Activated naive CD4-positive, alpha-beta T cell treated with anti-CD3 and anti-CD28 coated beads, Interleukin-2, amount 50 U/mL, for 72 hours (primary cell): ENCODE measurements at regions not wholly inside any gene's neighbourhood (a gene's known extent, or its start where the extent isn't known, plus 50 kb on each side); places are given as distances from the start of the nearest gene placed in this dataset.
A peak's percentile ranks its signal among the peaks of the same experiment; 100 is the strongest.
"Not testable (repeated sequence)": the region's sequence is repeated elsewhere in the genome, so short reads cannot be mapped to it uniquely, and the experiment has no call there.

Source experiments
- ATAC-seq, 2 donors: fragments of 150-1000 bp; cut with Tn5 transposase; 2 replicates each; pipeline ENCODE4 v1.10.0; 2021; ENCODE audit warnings: mild to moderate bottlenecking in 2 of 2, moderate library complexity in 2 of 2
- DNase-seq, 2 donors: peaks; one replicate each; pipeline ENCODE4 v3.0.0; 2021 to 2022; ENCODE audit warnings: low spot score in 2 of 2
- H3K27ac Mint-ChIP-seq, 2 donors: one replicate each; pipeline ENCODE4 v1.8.0; 2022; ENCODE audit warnings: mild to moderate bottlenecking in 2 of 2, mixed read lengths in 2 of 2
- H3K36me3 Mint-ChIP-seq, 2 donors: one replicate each; pipeline ENCODE4 v1.8.0; 2022; ENCODE audit warnings: mixed read lengths in 2 of 2
- H3K9me3 Mint-ChIP-seq, 2 donors: one replicate each; pipeline ENCODE4 v1.8.0; 2022; ENCODE audit warnings: mixed read lengths in 2 of 2

DNA sequence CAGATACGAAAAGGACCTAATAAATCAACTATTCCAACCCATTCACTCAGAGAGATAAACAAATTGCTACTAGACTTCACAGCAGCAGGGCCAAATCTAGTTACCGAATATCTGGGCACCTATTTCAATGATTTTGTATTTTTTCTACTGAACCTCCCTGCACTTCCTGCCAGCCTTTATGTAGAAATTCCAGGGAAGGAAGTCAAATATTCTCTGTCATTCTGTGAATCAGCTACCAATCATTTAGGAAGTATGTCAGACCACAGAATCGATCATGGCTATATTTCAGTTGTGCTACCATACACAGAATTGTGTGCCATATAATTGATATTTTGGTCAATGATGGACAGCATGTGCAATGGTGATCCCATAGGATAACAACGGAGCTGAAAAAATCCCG lies 109.6 kb upstream of the SPOPL start:
- ATAC-seq (no peak), DNase-seq (no peak)
- Mint-ChIP-seq H3K27ac (no peak overlapping the region), H3K36me3 (peaks cover 0 to 2% of the 10 kb centered on the region in 2 donors), H3K9me3 (peaks cover 0 to 5% of the 10 kb centered on the region in 2 donors)

- peaks cover 8 to 14% of the 10 kb centered on the region in 2 donors for H3K36me3 Mint-ChIP-seq
- no peak overlapping the region for H3K27ac Mint-ChIP-seq
- ATAC-seq (peak in 1 of 2 donors; percentile 37), DNase-seq (no peak)
- peaks cover 6 to 16% of the 10 kb centered on the region in 2 donors for H3K9me3 Mint-ChIP-seq
Measured at GRCh38 chr2:138395565-138396306, 105.8 kb upstream of the SPOPL start.

DNA sequence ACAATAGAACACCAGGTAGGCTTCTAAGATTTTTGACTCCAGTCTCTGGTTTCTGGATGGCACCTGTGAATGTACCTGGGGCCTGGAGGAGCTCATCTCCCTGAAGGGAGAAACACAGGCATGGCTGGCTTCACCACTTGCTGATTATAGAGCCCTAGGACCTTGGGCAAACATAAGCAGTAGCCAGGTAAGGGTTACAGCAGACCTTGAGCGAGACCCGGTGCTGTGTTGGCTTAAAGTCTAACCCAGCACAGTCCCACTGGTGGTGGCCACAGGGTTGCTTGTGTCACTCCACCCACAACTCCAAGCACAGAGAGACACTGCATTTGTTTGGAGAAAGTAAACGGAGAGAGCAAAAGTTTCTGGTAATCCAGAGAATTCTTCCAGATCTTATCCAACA lies 104.7 kb upstream of the SPOPL start:
- H3K36me3 Mint-ChIP-seq = peaks cover 8 to 14% of the 10 kb centered on the region in 2 donors
- DNase-seq (no peak), ATAC-seq (no peak)
- H3K27ac Mint-ChIP-seq = no peak overlapping the region
- peaks cover 15 to 24% of the 10 kb centered on the region in 2 donors for H3K9me3 Mint-ChIP-seq

GRCh38 chr2:138403431-138403927 lies 98.1 kb upstream of the SPOPL start:
- ATAC-seq (no peak), DNase-seq (no peak)
- H3K9me3 Mint-ChIP-seq = peaks cover 15 to 17% of the 10 kb centered on the region in 2 donors

DNA sequence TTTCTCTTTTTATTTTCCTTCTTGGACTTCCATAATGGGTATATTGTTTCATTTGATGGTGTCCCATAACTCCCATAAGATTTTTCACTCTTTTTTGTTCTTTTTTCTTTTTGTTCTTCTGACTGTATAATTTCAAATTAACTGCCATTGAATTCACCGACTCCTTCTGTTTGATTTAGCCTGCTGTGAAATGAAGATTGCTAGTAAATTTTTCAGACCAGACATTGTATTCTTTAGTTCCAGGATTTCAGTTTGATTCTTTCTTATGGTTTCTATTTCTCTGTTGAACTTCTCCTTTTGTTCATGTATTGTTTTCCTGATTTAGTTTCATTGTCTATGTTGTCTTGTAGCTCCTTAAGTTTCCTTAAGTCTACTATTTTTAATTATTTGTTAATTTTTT lies 87.6 kb upstream of the SPOPL start:
- Mint-ChIP-seq H3K9me3 (peaks cover 13 to 23% of the 10 kb centered on the region in 2 donors), H3K27ac (no peak overlapping the region), H3K36me3 (peaks cover 21 to 27% of the 10 kb centered on the region in 2 donors)
- ATAC-seq (no peak), DNase-seq (no peak)

More at GRCh38 chr2:138403431-138403927, 98.1 kb upstream of the SPOPL start:
- H3K36me3 Mint-ChIP-seq = peaks cover 0 to 4% of the 10 kb centered on the region in 2 donors
- H3K27ac Mint-ChIP-seq = no peak overlapping the region

GRCh38 chr2:138415985-138416384 lies 85.6 kb upstream of the SPOPL start:
- ATAC-seq = no peak
- H3K36me3 Mint-ChIP-seq = peaks cover 21 to 27% of the 10 kb centered on the region in 2 donors

DNA sequence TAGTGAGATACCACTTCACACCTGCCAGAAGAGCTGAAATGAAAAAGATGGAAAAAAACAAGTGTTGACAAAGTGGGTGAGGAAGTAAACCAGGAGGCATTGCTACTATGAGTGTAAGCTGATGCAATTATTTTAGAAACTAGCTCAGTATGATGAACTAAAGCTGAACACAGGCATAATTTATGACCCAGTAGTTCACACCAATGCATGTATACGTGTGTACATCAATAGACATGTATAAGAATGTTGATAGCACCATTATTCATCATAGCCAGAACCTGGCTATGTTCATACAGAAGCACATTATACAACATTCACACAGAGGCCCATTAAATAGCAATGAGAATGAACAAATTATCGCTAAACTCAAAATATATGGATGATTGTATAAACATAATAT lies 83.1 kb upstream of the SPOPL start:
- ATAC-seq (no peak), DNase-seq (no peak)
- H3K27ac Mint-ChIP-seq = no peak overlapping the region
- H3K9me3 Mint-ChIP-seq = peaks cover 7 to 8% of the 10 kb centered on the region in 2 donors
- peaks cover 9 to 11% of the 10 kb centered on the region in 2 donors for H3K36me3 Mint-ChIP-seq

More at GRCh38 chr2:138415985-138416384, 85.6 kb upstream of the SPOPL start:
- DNase-seq = no peak
- Mint-ChIP-seq H3K9me3 (peaks cover 7 to 19% of the 10 kb centered on the region in 2 donors), H3K27ac (no peak overlapping the region)

DNA sequence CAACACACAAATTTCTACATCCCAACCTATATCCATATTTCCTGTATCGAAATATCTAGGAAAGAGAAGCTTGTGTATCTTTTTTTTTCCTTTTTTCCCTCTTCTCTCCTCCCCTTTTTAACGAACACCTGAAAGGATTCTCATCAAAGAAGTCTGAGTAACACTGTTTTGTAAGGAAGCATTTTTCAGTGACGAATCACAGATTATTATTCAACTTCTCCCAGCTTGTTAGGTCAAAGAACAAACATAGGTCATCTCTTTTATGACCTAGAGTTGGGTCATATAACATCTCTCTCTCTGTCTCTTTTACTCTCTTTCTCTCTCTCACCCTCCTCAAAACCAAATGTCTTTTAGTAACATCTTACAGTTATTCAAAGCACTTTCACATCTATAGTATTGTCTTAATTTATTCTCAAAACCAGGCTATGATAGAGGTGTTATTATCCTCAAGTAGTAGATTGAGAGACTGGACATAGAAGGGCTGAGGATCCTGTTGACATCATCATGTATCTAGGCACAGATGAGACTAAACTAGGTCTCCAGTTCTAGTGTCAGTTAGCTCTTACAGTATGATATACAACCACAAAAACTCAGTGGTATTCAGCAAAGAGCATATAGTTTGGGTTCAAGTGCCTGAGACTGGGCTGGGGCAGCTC lies 80.1 kb upstream of the SPOPL start:
- Mint-ChIP-seq H3K27ac (no peak overlapping the region), H3K9me3 (peaks cover 7 to 15% of the 10 kb centered on the region in 2 donors), H3K36me3 (peaks cover 9 to 19% of the 10 kb centered on the region in 2 donors)
- no peak for DNase-seq
- no peak for ATAC-seq

- DNase-seq (no peak), ATAC-seq (no peak)
- peaks cover 12 to 21% of the 10 kb centered on the region in 2 donors for H3K9me3 Mint-ChIP-seq
- H3K36me3 Mint-ChIP-seq = peaks cover 13 to 24% of the 10 kb centered on the region in 2 donors
- no peak overlapping the region for H3K27ac Mint-ChIP-seq
Measured at GRCh38 chr2:138421971-138422335, 79.6 kb upstream of the SPOPL start.

GRCh38 chr2:138423198-138423597 lies 78.4 kb upstream of the SPOPL start:
- no peak for ATAC-seq
- Mint-ChIP-seq H3K27ac (no peak overlapping the region), H3K9me3 (peaks cover 16 to 25% of the 10 kb centered on the region in 2 donors)

DNA sequence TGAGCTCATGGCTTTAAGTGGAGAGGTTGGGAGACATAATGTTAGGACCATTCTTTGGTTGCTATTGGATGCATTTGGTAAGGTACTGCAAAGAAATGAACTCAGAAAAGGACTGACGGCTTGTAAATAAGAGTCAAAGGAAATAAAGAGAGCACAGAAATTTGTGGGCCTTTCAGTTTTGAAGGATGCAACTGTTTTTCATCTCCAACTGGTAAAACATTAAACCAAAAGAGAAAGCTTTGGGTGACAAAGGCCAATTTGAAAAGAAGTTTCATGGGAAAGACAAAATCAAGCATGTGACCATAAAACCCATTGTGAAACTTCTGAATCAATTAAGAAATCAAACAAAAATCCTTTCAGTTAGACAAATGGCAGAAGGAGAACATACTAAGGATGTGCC lies 77.8 kb upstream of the SPOPL start:
- peaks cover 16 to 25% of the 10 kb centered on the region in 2 donors for H3K9me3 Mint-ChIP-seq
- no peak for ATAC-seq

More at GRCh38 chr2:138423198-138423597, 78.4 kb upstream of the SPOPL start:
- peaks cover 13 to 24% of the 10 kb centered on the region in 2 donors for H3K36me3 Mint-ChIP-seq
- no peak for DNase-seq

GRCh38 chr2:138424436-138425140 lies 77.0 kb upstream of the SPOPL start:
- Mint-ChIP-seq H3K36me3 (peaks cover 23 to 34% of the 10 kb centered on the region in 2 donors), H3K9me3 (peaks cover 19 to 28% of the 10 kb centered on the region in 2 donors), H3K27ac (no peak overlapping the region)
- DNase-seq (no peak), ATAC-seq (no peak)

More for the DNA sequence above, 77.8 kb upstream of the SPOPL start:
- H3K36me3 Mint-ChIP-seq = peaks cover 15 to 26% of the 10 kb centered on the region in 2 donors
- DNase-seq = no peak
- no peak overlapping the region for H3K27ac Mint-ChIP-seq

DNA sequence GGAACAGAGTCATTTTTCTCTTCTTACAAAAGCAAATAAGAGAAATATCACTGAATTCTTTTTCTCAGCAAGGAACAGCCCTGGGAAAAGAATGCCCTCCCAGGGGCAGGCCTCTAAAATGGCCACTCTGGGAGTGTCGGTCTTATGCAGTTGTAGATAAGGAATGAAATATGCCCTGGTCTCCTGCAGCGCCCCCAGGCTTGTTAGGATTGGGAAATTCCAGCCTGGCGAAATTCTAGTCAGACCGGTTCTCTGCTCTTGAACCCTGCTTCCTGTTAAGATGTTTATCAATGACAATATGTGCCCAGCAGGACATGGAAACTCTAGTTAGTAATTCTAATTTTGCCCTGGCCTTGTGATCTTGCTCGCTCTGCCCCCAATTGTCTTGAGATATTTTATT lies 75.5 kb upstream of the SPOPL start:
- ATAC-seq, DNase-seq: not testable (repeated sequence)

GRCh38 chr2:138428710-138429440 lies 72.7 kb upstream of the SPOPL start:
- ATAC-seq (no peak), DNase-seq (no peak)
- Mint-ChIP-seq H3K36me3 (peaks cover 25 to 34% of the 10 kb centered on the region in 2 donors), H3K27ac (no peak overlapping the region), H3K9me3 (peaks cover 20 to 29% of the 10 kb centered on the region in 2 donors)

More for the DNA sequence above, 75.5 kb upstream of the SPOPL start:
- Mint-ChIP-seq H3K36me3 (peaks cover 25 to 34% of the 10 kb centered on the region in 2 donors), H3K9me3 (peaks cover 20 to 29% of the 10 kb centered on the region in 2 donors)
- not testable (repeated sequence) for H3K27ac Mint-ChIP-seq

- Mint-ChIP-seq H3K27ac (no peak overlapping the region), H3K9me3 (peaks cover 16 to 25% of the 10 kb centered on the region in 2 donors), H3K36me3 (peaks cover 24 to 25% of the 10 kb centered on the region in 2 donors)
- ATAC-seq (peak in 1 of 2 donors; percentile 92), DNase-seq (no peak)
Measured at GRCh38 chr2:138430181-138430580, 71.4 kb upstream of the SPOPL start.

DNA sequence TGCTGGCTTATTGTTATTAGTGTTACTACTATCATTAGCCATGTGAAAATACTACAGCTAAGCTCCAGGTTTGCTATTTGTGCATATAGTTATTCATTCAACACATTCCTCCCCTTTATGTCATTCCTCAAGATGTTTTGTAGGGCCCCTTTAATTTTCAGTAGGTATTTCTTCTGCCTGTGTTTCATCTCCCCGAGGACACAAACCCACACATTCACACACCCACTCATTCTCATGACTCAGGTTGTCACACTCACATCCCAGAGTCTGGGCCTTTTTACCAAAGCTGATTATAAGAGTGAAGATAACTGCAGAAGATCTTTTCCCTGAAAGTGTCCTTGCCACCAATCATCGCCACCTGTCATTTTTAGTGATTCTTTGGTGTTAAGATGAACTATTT lies 68.6 kb upstream of the SPOPL start:
- ATAC-seq = no peak
- H3K27ac Mint-ChIP-seq = no peak overlapping the region
- H3K9me3 Mint-ChIP-seq = peaks cover 4% of the 10 kb centered on the region in 2 donors
- peaks cover 10 to 13% of the 10 kb centered on the region in 2 donors for H3K36me3 Mint-ChIP-seq
- DNase-seq = no peak
